ENCODE measurements at regions not wholly inside any gene's neighbourhood (a gene's known extent, or its start where the extent isn't known, plus 50 kb on each side); places are given as distances from the start of the nearest gene placed in this dataset.
A peak's percentile ranks its signal among the peaks of the same experiment; 100 is the strongest.

DNA sequence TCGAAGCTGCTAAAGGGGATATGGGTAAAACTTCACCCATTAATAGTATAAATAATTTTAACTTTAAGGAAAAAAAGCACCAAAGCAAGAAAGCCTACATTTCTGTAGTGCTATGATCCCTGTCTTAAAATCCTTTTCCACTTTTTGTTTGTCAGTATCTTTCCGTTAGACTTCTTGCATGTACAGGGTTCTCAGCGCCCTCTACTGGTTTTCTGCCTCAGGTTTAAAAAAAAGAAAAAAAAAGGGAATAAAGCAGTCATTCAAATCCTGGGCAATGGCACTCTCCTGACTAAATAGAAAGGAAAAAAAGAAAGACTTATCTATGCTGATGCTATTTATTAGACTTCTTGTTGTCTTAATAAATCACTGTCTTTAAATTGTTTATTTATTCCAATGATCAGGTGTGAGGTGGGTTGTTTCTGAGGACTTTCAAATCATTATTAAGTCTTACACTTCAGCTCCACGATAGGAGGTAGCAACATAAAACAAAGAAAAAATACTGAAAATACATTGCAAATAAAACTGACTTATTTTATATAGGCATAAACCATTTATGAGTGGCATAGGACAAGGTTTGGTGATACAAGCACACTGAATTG, 475.4 kb upstream of the NR5A2 start:
- peak; percentile 74 for ATAC-seq
- TF ChIP-seq, protein P1, sequence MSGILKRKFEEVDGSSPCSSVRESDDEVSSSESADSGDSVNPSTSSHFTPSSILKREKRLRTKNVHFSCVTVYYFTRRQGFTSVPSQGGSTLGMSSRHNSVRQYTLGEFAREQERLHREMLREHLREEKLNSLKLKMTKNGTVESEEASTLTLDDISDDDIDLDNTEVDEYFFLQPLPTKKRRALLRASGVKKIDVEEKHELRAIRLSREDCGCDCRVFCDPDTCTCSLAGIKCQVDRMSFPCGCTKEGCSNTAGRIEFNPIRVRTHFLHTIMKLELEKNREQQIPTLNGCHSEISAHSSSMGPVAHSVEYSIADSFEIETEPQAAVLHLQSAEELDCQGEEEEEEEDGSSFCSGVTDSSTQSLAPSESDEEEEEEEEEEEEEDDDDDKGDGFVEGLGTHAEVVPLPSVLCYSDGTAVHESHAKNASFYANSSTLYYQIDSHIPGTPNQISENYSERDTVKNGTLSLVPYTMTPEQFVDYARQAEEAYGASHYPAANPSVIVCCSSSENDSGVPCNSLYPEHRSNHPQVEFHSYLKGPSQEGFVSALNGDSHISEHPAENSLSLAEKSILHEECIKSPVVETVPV (CRISPR knock-in tag; IDR thresholded peaks at IDR 0.05) = no peak
- no peak for TF ChIP-seq GLIS3 (CRISPR knock-in tag; IDR thresholded peaks at IDR 0.05)
- TF ChIP-seq, protein P2, sequence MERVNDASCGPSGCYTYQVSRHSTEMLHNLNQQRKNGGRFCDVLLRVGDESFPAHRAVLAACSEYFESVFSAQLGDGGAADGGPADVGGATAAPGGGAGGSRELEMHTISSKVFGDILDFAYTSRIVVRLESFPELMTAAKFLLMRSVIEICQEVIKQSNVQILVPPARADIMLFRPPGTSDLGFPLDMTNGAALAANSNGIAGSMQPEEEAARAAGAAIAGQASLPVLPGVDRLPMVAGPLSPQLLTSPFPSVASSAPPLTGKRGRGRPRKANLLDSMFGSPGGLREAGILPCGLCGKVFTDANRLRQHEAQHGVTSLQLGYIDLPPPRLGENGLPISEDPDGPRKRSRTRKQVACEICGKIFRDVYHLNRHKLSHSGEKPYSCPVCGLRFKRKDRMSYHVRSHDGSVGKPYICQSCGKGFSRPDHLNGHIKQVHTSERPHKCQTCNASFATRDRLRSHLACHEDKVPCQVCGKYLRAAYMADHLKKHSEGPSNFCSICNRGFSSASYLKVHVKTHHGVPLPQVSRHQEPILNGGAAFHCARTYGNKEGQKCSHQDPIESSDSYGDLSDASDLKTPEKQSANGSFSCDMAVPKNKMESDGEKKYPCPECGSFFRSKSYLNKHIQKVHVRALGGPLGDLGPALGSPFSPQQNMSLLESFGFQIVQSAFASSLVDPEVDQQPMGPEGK (CRISPR knock-in tag; IDR thresholded peaks at IDR 0.05; ENCODE audit: borderline replicate concordance) = no peak
- no peak for TF ChIP-seq ZFP30 (CRISPR knock-in tag; IDR thresholded peaks at IDR 0.05)
- TF ChIP-seq ZNF70 (CRISPR knock-in tag; IDR thresholded peaks at IDR 0.05) = no peak
- no peak for TF ChIP-seq ESRRG (CRISPR knock-in tag; IDR thresholded peaks at IDR 0.05)
- TF ChIP-seq CSDC2 (CRISPR knock-in tag; IDR thresholded peaks at IDR 0.05) = no peak
- TF ChIP-seq, protein P3, sequence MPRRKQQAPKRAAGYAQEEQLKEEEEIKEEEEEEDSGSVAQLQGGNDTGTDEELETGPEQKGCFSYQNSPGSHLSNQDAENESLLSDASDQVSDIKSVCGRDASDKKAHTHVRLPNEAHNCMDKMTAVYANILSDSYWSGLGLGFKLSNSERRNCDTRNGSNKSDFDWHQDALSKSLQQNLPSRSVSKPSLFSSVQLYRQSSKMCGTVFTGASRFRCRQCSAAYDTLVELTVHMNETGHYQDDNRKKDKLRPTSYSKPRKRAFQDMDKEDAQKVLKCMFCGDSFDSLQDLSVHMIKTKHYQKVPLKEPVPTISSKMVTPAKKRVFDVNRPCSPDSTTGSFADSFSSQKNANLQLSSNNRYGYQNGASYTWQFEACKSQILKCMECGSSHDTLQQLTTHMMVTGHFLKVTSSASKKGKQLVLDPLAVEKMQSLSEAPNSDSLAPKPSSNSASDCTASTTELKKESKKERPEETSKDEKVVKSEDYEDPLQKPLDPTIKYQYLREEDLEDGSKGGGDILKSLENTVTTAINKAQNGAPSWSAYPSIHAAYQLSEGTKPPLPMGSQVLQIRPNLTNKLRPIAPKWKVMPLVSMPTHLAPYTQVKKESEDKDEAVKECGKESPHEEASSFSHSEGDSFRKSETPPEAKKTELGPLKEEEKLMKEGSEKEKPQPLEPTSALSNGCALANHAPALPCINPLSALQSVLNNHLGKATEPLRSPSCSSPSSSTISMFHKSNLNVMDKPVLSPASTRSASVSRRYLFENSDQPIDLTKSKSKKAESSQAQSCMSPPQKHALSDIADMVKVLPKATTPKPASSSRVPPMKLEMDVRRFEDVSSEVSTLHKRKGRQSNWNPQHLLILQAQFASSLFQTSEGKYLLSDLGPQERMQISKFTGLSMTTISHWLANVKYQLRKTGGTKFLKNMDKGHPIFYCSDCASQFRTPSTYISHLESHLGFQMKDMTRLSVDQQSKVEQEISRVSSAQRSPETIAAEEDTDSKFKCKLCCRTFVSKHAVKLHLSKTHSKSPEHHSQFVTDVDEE (CRISPR knock-in tag; IDR thresholded peaks at IDR 0.05) = no peak
- TF ChIP-seq ISL1 (CRISPR knock-in tag; IDR thresholded peaks at IDR 0.05) = no peak
- no peak for TF ChIP-seq RARB (CRISPR knock-in tag; IDR thresholded peaks at IDR 0.05)
- no peak for TF ChIP-seq BACH2 (CRISPR knock-in tag; IDR thresholded peaks at IDR 0.05; ENCODE audit: borderline replicate concordance)
- no peak for TF ChIP-seq ZFP3 (CRISPR knock-in tag; IDR thresholded peaks at IDR 0.05)
- TF ChIP-seq PPARA (CRISPR knock-in tag; IDR thresholded peaks at IDR 0.05; ENCODE audit: borderline replicate concordance) = no peak
- no peak for TF ChIP-seq TOX (CRISPR knock-in tag; IDR thresholded peaks at IDR 0.05; ENCODE audit: borderline replicate concordance)
- TF ChIP-seq ARNTL (CRISPR knock-in tag; IDR thresholded peaks at IDR 0.05; ENCODE audit: borderline replicate concordance, low read depth) = no peak
- TF ChIP-seq, protein P4, sequence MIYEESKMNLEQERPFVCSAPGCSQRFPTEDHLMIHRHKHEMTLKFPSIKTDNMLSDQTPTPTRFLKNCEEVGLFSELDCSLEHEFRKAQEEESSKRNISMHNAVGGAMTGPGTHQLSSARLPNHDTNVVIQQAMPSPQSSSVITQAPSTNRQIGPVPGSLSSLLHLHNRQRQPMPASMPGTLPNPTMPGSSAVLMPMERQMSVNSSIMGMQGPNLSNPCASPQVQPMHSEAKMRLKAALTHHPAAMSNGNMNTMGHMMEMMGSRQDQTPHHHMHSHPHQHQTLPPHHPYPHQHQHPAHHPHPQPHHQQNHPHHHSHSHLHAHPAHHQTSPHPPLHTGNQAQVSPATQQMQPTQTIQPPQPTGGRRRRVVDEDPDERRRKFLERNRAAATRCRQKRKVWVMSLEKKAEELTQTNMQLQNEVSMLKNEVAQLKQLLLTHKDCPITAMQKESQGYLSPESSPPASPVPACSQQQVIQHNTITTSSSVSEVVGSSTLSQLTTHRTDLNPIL (CRISPR knock-in tag; IDR thresholded peaks at IDR 0.05; ENCODE audit: low read depth) = no peak
- TF ChIP-seq OSR1 (CRISPR knock-in tag; IDR thresholded peaks at IDR 0.05) = no peak
- no peak for TF ChIP-seq ZNF8 (CRISPR knock-in tag; IDR thresholded peaks at IDR 0.05)
- no peak for TF ChIP-seq SNAI2 (CRISPR knock-in tag; IDR thresholded peaks at IDR 0.05)

DNA sequence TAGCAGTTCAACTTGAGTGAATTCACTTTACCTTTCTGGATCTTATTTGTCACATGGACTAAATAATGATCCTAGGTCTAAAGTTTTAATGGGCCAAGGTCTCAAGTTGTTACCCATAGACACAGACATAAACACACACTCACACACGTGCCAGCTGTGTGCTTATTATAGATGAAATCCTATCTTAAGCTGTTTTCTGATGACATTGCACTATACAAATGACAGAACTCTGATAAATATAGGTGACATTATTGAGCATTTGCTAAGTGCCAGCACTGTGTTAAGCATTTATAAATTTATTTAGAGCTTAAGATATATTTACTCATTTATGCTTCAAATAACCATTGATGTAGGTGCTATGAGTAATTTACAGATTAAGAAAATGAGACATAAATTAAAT, 474.4 kb upstream of the NR5A2 start:
- ATAC-seq = no peak

More for the DNA sequence above, 474.4 kb upstream of the NR5A2 start:
- TF ChIP-seq ZNF70 (CRISPR knock-in tag; IDR thresholded peaks at IDR 0.05) = no peak
- no peak for TF ChIP-seq TOX (CRISPR knock-in tag; IDR thresholded peaks at IDR 0.05; ENCODE audit: borderline replicate concordance)
- TF ChIP-seq, protein P5, sequence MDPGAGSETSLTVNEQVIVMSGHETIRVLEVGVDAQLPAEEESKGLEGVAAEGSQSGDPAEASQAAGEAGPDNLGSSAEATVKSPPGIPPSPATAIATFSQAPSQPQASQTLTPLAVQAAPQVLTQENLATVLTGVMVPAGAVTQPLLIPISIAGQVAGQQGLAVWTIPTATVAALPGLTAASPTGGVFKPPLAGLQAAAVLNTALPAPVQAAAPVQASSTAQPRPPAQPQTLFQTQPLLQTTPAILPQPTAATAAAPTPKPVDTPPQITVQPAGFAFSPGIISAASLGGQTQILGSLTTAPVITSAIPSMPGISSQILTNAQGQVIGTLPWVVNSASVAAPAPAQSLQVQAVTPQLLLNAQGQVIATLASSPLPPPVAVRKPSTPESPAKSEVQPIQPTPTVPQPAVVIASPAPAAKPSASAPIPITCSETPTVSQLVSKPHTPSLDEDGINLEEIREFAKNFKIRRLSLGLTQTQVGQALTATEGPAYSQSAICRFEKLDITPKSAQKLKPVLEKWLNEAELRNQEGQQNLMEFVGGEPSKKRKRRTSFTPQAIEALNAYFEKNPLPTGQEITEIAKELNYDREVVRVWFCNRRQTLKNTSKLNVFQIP (CRISPR knock-in tag; IDR thresholded peaks at IDR 0.05; ENCODE audit: borderline replicate concordance, low read depth) = no peak
- TF ChIP-seq, protein P3 (CRISPR knock-in tag; IDR thresholded peaks at IDR 0.05) = no peak
- no peak for TF ChIP-seq ARNTL (CRISPR knock-in tag; IDR thresholded peaks at IDR 0.05; ENCODE audit: borderline replicate concordance, low read depth)
- no peak for TF ChIP-seq CSDC2 (CRISPR knock-in tag; IDR thresholded peaks at IDR 0.05)
- TF ChIP-seq OSR1 (CRISPR knock-in tag; IDR thresholded peaks at IDR 0.05) = no peak
- no peak for TF ChIP-seq SNAI2 (CRISPR knock-in tag; IDR thresholded peaks at IDR 0.05)
- TF ChIP-seq TCF4 (CRISPR knock-in tag; IDR thresholded peaks at IDR 0.05; ENCODE audit: borderline replicate concordance) = no peak
- TF ChIP-seq RARB (CRISPR knock-in tag; IDR thresholded peaks at IDR 0.05) = no peak
- no peak for TF ChIP-seq ZFP30 (CRISPR knock-in tag; IDR thresholded peaks at IDR 0.05)
- no peak for TF ChIP-seq ZNF8 (CRISPR knock-in tag; IDR thresholded peaks at IDR 0.05)
